ENCODE measurements at regions not wholly inside any gene's neighbourhood (a gene's known extent, or its start where the extent isn't known, plus 50 kb on each side); places are given as distances from the start of the nearest gene placed in this dataset.

- peaks cover 7% of the 10 kb centered on the region for H3K4me1 Mint-ChIP-seq (ENCODE audit: unreplicated experiment)
- DNase-seq (ENCODE audit: extremely low spot score, unreplicated experiment) = no peak
- no peak overlapping the region for H3K27ac Mint-ChIP-seq
- no peaks in the 10 kb centered on the region for H3K9me3 Mint-ChIP-seq
- no peaks in the 10 kb centered on the region for H3K36me3 Mint-ChIP-seq
- H3K27me3 Mint-ChIP-seq = peaks cover 13% of the 10 kb centered on the region
- no peak overlapping the region for H3K4me3 Mint-ChIP-seq
- TF ChIP-seq CTCF (conservative IDR thresholded peaks at IDR 0.05) = no peak
Observed at GRCh38 chr2:177078855-177079254, 133.7 kb upstream of the HNRNPA3 start.

- no peak overlapping the region for H3K27ac Mint-ChIP-seq
- H3K9me3 Mint-ChIP-seq = no peaks in the 10 kb centered on the region
- peaks cover 10% of the 10 kb centered on the region for H3K27me3 Mint-ChIP-seq
- no peaks in the 10 kb centered on the region for H3K36me3 Mint-ChIP-seq
- DNase-seq (ENCODE audit: extremely low spot score, unreplicated experiment) = no peak
- H3K4me1 Mint-ChIP-seq (ENCODE audit: unreplicated experiment) = peaks cover 7% of the 10 kb centered on the region
- peak; percentile 28 for TF ChIP-seq CTCF (conservative IDR thresholded peaks at IDR 0.05)
- H3K4me3 Mint-ChIP-seq = no peak overlapping the region
Observed at GRCh38 chr2:177080746-177081284, 131.8 kb upstream of the HNRNPA3 start.

GRCh38 chr2:177084607-177085006, 128.0 kb upstream of the HNRNPA3 start:
- peaks cover 13% of the 10 kb centered on the region for H3K27me3 Mint-ChIP-seq
- H3K4me3 Mint-ChIP-seq = no peak overlapping the region
- H3K27ac Mint-ChIP-seq = no peak overlapping the region
- no peak for DNase-seq (ENCODE audit: extremely low spot score, unreplicated experiment)
- H3K4me1 Mint-ChIP-seq (ENCODE audit: unreplicated experiment) = no peaks in the 10 kb centered on the region
- TF ChIP-seq CTCF (conservative IDR thresholded peaks at IDR 0.05) = no peak
- no peaks in the 10 kb centered on the region for H3K9me3 Mint-ChIP-seq
- H3K36me3 Mint-ChIP-seq = no peaks in the 10 kb centered on the region

GRCh38 chr2:177088529-177088928, 124.1 kb upstream of the HNRNPA3 start:
- DNase-seq (ENCODE audit: extremely low spot score, unreplicated experiment) = no peak
- Mint-ChIP-seq H3K36me3 (no peaks in the 10 kb centered on the region), H3K4me1 (ENCODE audit: unreplicated experiment) (no peaks in the 10 kb centered on the region), H3K27me3 (peaks cover 13% of the 10 kb centered on the region), H3K27ac (no peak overlapping the region), H3K4me3 (no peak overlapping the region), H3K9me3 (no peaks in the 10 kb centered on the region)
- no peak for TF ChIP-seq CTCF (conservative IDR thresholded peaks at IDR 0.05)

- Mint-ChIP-seq H3K27ac (no peak overlapping the region), H3K4me1 (ENCODE audit: unreplicated experiment) (no peaks in the 10 kb centered on the region), H3K4me3 (no peak overlapping the region), H3K27me3 (peaks cover 10% of the 10 kb centered on the region), H3K9me3 (no peaks in the 10 kb centered on the region), H3K36me3 (no peaks in the 10 kb centered on the region)
- no peak for TF ChIP-seq CTCF (conservative IDR thresholded peaks at IDR 0.05)
- DNase-seq (ENCODE audit: extremely low spot score, unreplicated experiment) = no peak
Observed at GRCh38 chr2:177090967-177091366, 121.6 kb upstream of the HNRNPA3 start.

- TF ChIP-seq CTCF (conservative IDR thresholded peaks at IDR 0.05) = no peak
- no peak overlapping the region for H3K27ac Mint-ChIP-seq
- no peak overlapping the region for H3K4me3 Mint-ChIP-seq
- peaks cover 7% of the 10 kb centered on the region for H3K27me3 Mint-ChIP-seq
- H3K36me3 Mint-ChIP-seq = no peaks in the 10 kb centered on the region
- H3K4me1 Mint-ChIP-seq (ENCODE audit: unreplicated experiment) = no peaks in the 10 kb centered on the region
- DNase-seq (ENCODE audit: extremely low spot score, unreplicated experiment) = no peak
- no peaks in the 10 kb centered on the region for H3K9me3 Mint-ChIP-seq
Observed at GRCh38 chr2:177093371-177093770, 119.2 kb upstream of the HNRNPA3 start.

Data from type B pancreatic cell (in vitro differentiated cells).